GM19035 (cell line): ENCODE measurements at regions not wholly inside any gene's neighbourhood (a gene's known extent, or its start where the extent isn't known, plus 50 kb on each side); places are given as distances from the start of the nearest gene placed in this dataset.
"Not testable (repeated sequence)": the region's sequence is repeated elsewhere in the genome, so short reads cannot be mapped to it uniquely, and the experiment has no call there.

ENCODE experiments used
- ATAC-seq: cut with Tn5 transposase; IDR thresholded peaks from one replicate; pipeline ENCODE4 v1.9.1; 2021; ENCODE audit not compliant: unreplicated experiment

DNA sequence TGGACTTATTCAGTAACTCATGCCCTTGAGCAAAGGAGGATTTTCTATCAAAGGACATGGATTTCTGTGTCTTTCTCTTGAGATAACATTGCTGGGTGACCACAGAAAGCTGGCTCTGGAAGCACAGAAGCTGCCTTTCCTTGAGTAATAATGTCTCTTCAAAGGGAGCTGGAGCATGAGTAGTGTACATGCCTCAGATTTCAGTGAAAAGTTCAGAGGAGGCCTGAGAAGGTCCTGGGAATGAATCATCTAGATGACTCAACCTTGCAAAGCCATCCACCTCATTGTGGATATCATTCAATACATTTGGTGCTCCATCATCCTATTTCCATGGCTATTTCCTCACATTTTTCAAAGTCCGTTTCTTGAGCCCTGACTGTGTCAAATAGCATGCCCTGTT, 77.6 kb upstream of the OR4M2 start:
- not testable (repeated sequence) for ATAC-seq

GRCh38 chr15:21989117-21989516, 91.2 kb upstream of the OR4M2 start:
- peak; percentile 90 for ATAC-seq

- not testable (repeated sequence) for ATAC-seq
Observed at GRCh38 chr15:21983820-21984219, 96.5 kb upstream of the OR4M2 start.

DNA sequence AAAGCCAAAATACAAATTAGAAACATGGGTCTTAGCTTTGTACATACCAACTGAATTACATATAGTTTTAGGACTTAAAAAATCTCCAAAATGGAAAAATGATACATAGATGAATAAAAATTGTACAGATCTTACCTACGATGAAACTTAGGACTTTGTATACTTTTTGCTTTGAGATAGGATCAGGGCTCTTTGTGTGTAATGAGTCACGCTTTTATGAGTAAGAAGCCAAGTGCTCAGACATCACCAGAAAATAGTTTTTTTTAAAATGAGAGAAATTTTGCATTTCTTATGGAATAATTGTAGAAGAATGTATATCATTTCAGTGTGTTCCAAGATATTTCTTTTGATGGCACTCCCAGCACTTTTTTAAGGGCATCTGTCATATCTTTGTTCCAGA, 100.4 kb upstream of the OR4M2 start:
- not testable (repeated sequence) for ATAC-seq

GRCh38 chr15:21953713-21954112, 76.2 kb upstream of the POTEB start:
- ATAC-seq: not testable (repeated sequence)

- ATAC-seq: not testable (repeated sequence)
Observed at GRCh38 chr15:21940302-21940701, 62.8 kb upstream of the POTEB start.
